ENCODE measurements at regions not wholly inside any gene's neighbourhood (a gene's known extent, or its start where the extent isn't known, plus 50 kb on each side); places are given as distances from the start of the nearest gene placed in this dataset.

- no peak overlapping the region for H3K56ac ChIP-seq (ENCODE audit: extremely low read depth, insufficient read depth, low read length)
- no peak overlapping the region for H3K18ac ChIP-seq (ENCODE audit: low read depth, low read length)
- H3K4me2 ChIP-seq (ENCODE audit: low read depth, low read length), result no peak overlapping the region
- H3K36me3 ChIP-seq (ENCODE audit: control insufficient read depth, insufficient read depth, low read length), result no peaks in the 10 kb centered on the region
- ChIA-PET CTCF (no interaction called here), POLR2A (ENCODE audit: unreplicated experiment) (interaction anchor here (0.7 kb wide), 1 partner anchor 350 kb away, joined by 7 read pairs; no protein-coding TSS in a partner anchor)
- H4K5ac ChIP-seq (ENCODE audit: low read depth, low read length), result no peak overlapping the region
- ATAC-seq (ENCODE audit: low read depth) (no peak), DNase-seq (no peak)
- WGBS, 2 experiments (ENCODE audit: extremely low coverage in 2 of 2, insufficient read length in 1 of 2), result 35% methylated on average over 3 of the region's 9 CpGs; no CpG with 5 or more reads in 1 of the 2 experiments
- no peaks in the 10 kb centered on the region for H3K27me3 ChIP-seq (ENCODE audit: control insufficient read depth, insufficient read depth, low read length)
- H3K4me1 ChIP-seq (ENCODE audit: control insufficient read depth, insufficient read depth, low read length), result peaks cover 8% of the 10 kb centered on the region
- peak overlapping the region; percentile 11; the same call in 2 of the 3 replicates for H2BK15ac ChIP-seq (ENCODE audit: low read depth, low read length)
- dilution Hi-C loops (cut with HindIII; ENCODE audit: low sequenced_read_pairs, unreplicated experiment) (no loop called here), in situ Hi-C loops (cut with MboI; ENCODE audit: low sequenced_read_pairs) (no loop called here), intact Hi-C loops (cut with micrococcal nuclease) (no loop called here)
- H3K14ac ChIP-seq (replicated peaks; ENCODE audit: low read depth, low read length), result no peak overlapping the region
- no peak overlapping the region for H2BK5ac ChIP-seq (ENCODE audit: low read depth, low read length, poor library complexity, severe bottlenecking)
- no peak overlapping the region for H2BK20ac ChIP-seq (ENCODE audit: low read depth, low read length)
- no peak overlapping the region for H3K9ac ChIP-seq (ENCODE audit: low read depth, low read length)
- no peaks in the 10 kb centered on the region for H3K9me3 ChIP-seq (ENCODE audit: control insufficient read depth, insufficient read depth, low read length)
- no peak overlapping the region for H3K4me3 ChIP-seq (ENCODE audit: insufficient read depth, low read depth, low read length)
- no peaks in the 10 kb centered on the region for H3K79me1 ChIP-seq (ENCODE audit: low read depth in 1 of 2, low read length in 2 of 2)
- H4K8ac ChIP-seq (ENCODE audit: low read depth in 2 of 2, low read length in 2 of 2), result no peak overlapping the region
- BruUV-seq (replicated peaks), result no TSS peak
- no peak overlapping the region for H2BK120ac ChIP-seq (ENCODE audit: low read depth, low read length)
- H3K4ac ChIP-seq (ENCODE audit: low read depth, low read length), result no peak overlapping the region
- no peak overlapping the region for H3K27ac ChIP-seq (ENCODE audit: insufficient read depth, low read length)
- H4K91ac ChIP-seq (ENCODE audit: insufficient read depth, low read depth, low read length), result no peak overlapping the region
- H4K20me1 ChIP-seq (ENCODE audit: insufficient read depth, low read length), result no peaks in the 10 kb centered on the region
- H2AK9ac ChIP-seq (replicated peaks; ENCODE audit: low read depth, low read length, poor library complexity), result peak overlapping the region; percentile 79
- no peak overlapping the region for H2AFZ ChIP-seq (replicated peaks; ENCODE audit: low read length, poor library complexity)
- TF ChIP-seq, protein P1, sequence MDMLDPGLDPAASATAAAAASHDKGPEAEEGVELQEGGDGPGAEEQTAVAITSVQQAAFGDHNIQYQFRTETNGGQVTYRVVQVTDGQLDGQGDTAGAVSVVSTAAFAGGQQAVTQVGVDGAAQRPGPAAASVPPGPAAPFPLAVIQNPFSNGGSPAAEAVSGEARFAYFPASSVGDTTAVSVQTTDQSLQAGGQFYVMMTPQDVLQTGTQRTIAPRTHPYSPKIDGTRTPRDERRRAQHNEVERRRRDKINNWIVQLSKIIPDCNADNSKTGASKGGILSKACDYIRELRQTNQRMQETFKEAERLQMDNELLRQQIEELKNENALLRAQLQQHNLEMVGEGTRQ (IDR thresholded peaks at IDR 0.05; ENCODE audit: low read depth, low read length), result no peak
- TF ChIP-seq MAFK (IDR thresholded peaks at IDR 0.05; ENCODE audit: low read depth, low read length) (no peak), SMC3 (IDR thresholded peaks at IDR 0.05; ENCODE audit: low read depth, low read length) (no peak), MAZ (IDR thresholded peaks at IDR 0.05; ENCODE audit: borderline replicate concordance, low read depth, low read length) (no peak), BHLHE40 (IDR thresholded peaks at IDR 0.05; ENCODE audit: low read depth, low read length) (no peak), POLR2A (IDR thresholded peaks at IDR 0.05; ENCODE audit: low read depth, low read length) (no peak), RCOR1 (IDR thresholded peaks at IDR 0.05; ENCODE audit: insufficient replicate concordance, low read length) (no peak), CTCF (conservative IDR thresholded peaks at IDR 0.05; ENCODE audit: low read depth, low read length) (no peak), RAD21 (IDR thresholded peaks at IDR 0.05; ENCODE audit: low read length) (no peak), NFE2L2 (IDR thresholded peaks at IDR 0.05; ENCODE audit: low read depth, low read length) (no peak)
- TF ChIP-seq, protein P2, sequence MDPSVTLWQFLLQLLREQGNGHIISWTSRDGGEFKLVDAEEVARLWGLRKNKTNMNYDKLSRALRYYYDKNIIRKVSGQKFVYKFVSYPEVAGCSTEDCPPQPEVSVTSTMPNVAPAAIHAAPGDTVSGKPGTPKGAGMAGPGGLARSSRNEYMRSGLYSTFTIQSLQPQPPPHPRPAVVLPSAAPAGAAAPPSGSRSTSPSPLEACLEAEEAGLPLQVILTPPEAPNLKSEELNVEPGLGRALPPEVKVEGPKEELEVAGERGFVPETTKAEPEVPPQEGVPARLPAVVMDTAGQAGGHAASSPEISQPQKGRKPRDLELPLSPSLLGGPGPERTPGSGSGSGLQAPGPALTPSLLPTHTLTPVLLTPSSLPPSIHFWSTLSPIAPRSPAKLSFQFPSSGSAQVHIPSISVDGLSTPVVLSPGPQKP (IDR thresholded peaks at IDR 0.05; ENCODE audit: borderline replicate concordance, low read depth, low read length), result no peak
- no peak overlapping the region for H2AK5ac ChIP-seq (ENCODE audit: low read depth, low read length)
- H3K23ac ChIP-seq (ENCODE audit: low read depth, low read length), result no peak overlapping the region
- peaks cover 3% of the 10 kb centered on the region; the same call in 1 of the 2 replicates for H3K9me1 ChIP-seq (ENCODE audit: insufficient read depth, low read length)
These were observed 71.7 kb upstream of the RAD23B start for GRCh38 chr9:107211284-107211923.
